Right hindlimb (tissue), 1 donor: ENCODE measurements at regions not wholly inside any gene's neighbourhood (a gene's known extent, or its start where the extent isn't known, plus 50 kb on each side); places are given as distances from the start of the nearest gene placed in this dataset.

Experiments
- DNase-seq: peaks from one replicate; pipeline ENCODE4 v3.0.0-alpha.2; 2018

- peak; percentile 69 for DNase-seq
Observed at GRCh38 chr16:65658349-65658748, 536.5 kb upstream of the CDH11 start.

GRCh38 chr16:65657556-65657955, 535.7 kb upstream of the CDH11 start:
- no peak for DNase-seq

- no peak for DNase-seq
Observed at GRCh38 chr16:65657071-65657494, 535.2 kb upstream of the CDH11 start.

- DNase-seq: no peak
Observed at GRCh38 chr16:65655802-65656201, 533.9 kb upstream of the CDH11 start.

GRCh38 chr16:65648101-65648500, 526.2 kb upstream of the CDH11 start:
- no peak for DNase-seq

GRCh38 chr16:65644821-65645220, 523.0 kb upstream of the CDH11 start:
- no peak for DNase-seq

GRCh38 chr16:65641762-65642289, 520.0 kb upstream of the CDH11 start:
- no peak for DNase-seq

- no peak for DNase-seq
Observed at GRCh38 chr16:65641049-65641761, 519.3 kb upstream of the CDH11 start.

- DNase-seq: no peak
Observed at GRCh38 chr16:65634833-65635232, 513.0 kb upstream of the CDH11 start.

- no peak for DNase-seq
Observed at GRCh38 chr16:65634291-65634690, 512.4 kb upstream of the CDH11 start.

GRCh38 chr16:65624666-65625065, 502.8 kb upstream of the CDH11 start:
- no peak for DNase-seq

- no peak for DNase-seq
Observed at GRCh38 chr16:65624229-65624628, 502.4 kb upstream of the CDH11 start.

- no peak for DNase-seq
Observed at GRCh38 chr16:65622871-65623270, 501.0 kb upstream of the CDH11 start.

GRCh38 chr16:65622151-65622550, 500.3 kb upstream of the CDH11 start:
- DNase-seq: no peak

GRCh38 chr16:65621640-65622039, 499.8 kb upstream of the CDH11 start:
- DNase-seq: no peak

- DNase-seq: no peak
Observed at GRCh38 chr16:65619606-65620005, 497.7 kb upstream of the CDH11 start.

GRCh38 chr16:65618931-65619330, 497.1 kb upstream of the CDH11 start:
- no peak for DNase-seq

- DNase-seq: no peak
Observed at GRCh38 chr16:65618333-65618732, 496.5 kb upstream of the CDH11 start.

GRCh38 chr16:65617421-65617820, 495.6 kb upstream of the CDH11 start:
- no peak for DNase-seq

GRCh38 chr16:65608455-65608854, 486.6 kb upstream of the CDH11 start:
- DNase-seq: no peak

GRCh38 chr16:65604771-65605170, 482.9 kb upstream of the CDH11 start:
- DNase-seq: no peak

- no peak for DNase-seq
Observed at GRCh38 chr16:65601781-65602180, 479.9 kb upstream of the CDH11 start.

GRCh38 chr16:65600629-65601028, 478.8 kb upstream of the CDH11 start:
- DNase-seq: no peak

- DNase-seq: no peak
Observed at GRCh38 chr16:65600046-65600445, 478.2 kb upstream of the CDH11 start.

- no peak for DNase-seq
Observed at GRCh38 chr16:65598621-65599020, 476.8 kb upstream of the CDH11 start.
